ENCODE measurements at regions not wholly inside any gene's neighbourhood (a gene's known extent, or its start where the extent isn't known, plus 50 kb on each side); places are given as distances from the start of the nearest gene placed in this dataset.

GRCh38 chr13:95352486-95352885 is 51.2 kb upstream of the ABCC4 start:
- no peak for DNase-seq

- DNase-seq: no peak
These were observed 52.9 kb upstream of the ABCC4 start for GRCh38 chr13:95354156-95354555.

GRCh38 chr13:95354680-95355487 is 53.6 kb upstream of the ABCC4 start:
- no peak for DNase-seq

- no peak for DNase-seq
These were observed 54.2 kb upstream of the ABCC4 start for GRCh38 chr13:95355494-95355893.

GRCh38 chr13:95356916-95357315 is 55.7 kb upstream of the ABCC4 start:
- DNase-seq: no peak

GRCh38 chr13:95357875-95358274 is 56.6 kb upstream of the ABCC4 start:
- no peak for DNase-seq

- no peak for DNase-seq
These were observed 58.8 kb upstream of the ABCC4 start for GRCh38 chr13:95360052-95360451.

- DNase-seq: no peak
These were observed 59.3 kb upstream of the ABCC4 start for GRCh38 chr13:95360464-95361097.

- DNase-seq: no peak
These were observed 60.4 kb upstream of the ABCC4 start for GRCh38 chr13:95361686-95362085.

GRCh38 chr13:95362666-95363065 is 61.4 kb upstream of the ABCC4 start:
- DNase-seq: no peak

GRCh38 chr13:95367309-95367843 is 66.1 kb upstream of the ABCC4 start:
- no peak for DNase-seq

GRCh38 chr13:95368998-95369397 is 67.7 kb upstream of the ABCC4 start:
- no peak for DNase-seq

GRCh38 chr13:95375706-95376105 is 74.5 kb upstream of the ABCC4 start:
- no peak for DNase-seq

- no peak for DNase-seq
These were observed 77.4 kb upstream of the ABCC4 start for GRCh38 chr13:95378603-95379002.

GRCh38 chr13:95380468-95381211 is 79.4 kb upstream of the ABCC4 start:
- peak; percentile 53 for DNase-seq

- DNase-seq: no peak
These were observed 79.9 kb upstream of the ABCC4 start for GRCh38 chr13:95381212-95381527.

- no peak for DNase-seq
These were observed 81.2 kb upstream of the ABCC4 start for GRCh38 chr13:95382411-95382810.

- no peak for DNase-seq
These were observed 81.7 kb upstream of the ABCC4 start for GRCh38 chr13:95382916-95383315.

- DNase-seq: no peak
These were observed 84.1 kb upstream of the ABCC4 start for GRCh38 chr13:95385373-95385772.

GRCh38 chr13:95385798-95386197 is 84.5 kb upstream of the ABCC4 start:
- DNase-seq: no peak

- no peak for DNase-seq
These were observed 85.1 kb upstream of the ABCC4 start for GRCh38 chr13:95386370-95386769.

- DNase-seq: no peak
These were observed 86.5 kb upstream of the ABCC4 start for GRCh38 chr13:95387733-95388207.

- no peak for DNase-seq
These were observed 87.3 kb upstream of the ABCC4 start for GRCh38 chr13:95388420-95389079.
